ENCODE measurements at regions not wholly inside any gene's neighbourhood (a gene's known extent, or its start where the extent isn't known, plus 50 kb on each side); places are given as distances from the start of the nearest gene placed in this dataset.

DNA sequence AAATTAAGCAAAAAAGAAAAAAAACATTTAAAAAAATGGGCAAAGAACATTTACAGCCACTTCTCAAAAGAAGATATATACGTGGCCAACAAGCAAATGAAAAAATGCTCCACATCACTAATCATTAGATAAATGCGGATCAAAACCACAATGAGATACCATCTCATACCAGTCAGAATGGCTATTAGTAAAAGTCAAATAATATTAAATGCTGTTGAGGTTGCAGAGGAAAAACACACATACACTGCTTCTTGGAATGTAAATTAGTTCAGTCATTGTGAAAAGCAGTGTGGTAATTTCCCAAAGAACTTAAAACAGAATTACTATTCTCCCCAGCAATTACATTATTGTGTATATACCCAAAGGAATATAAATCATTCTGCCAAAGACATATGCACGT lies 1189.0 kb downstream of the PCDH18 start:
- no peak for ATAC-seq
- Mint-ChIP-seq H3K9me3 (peaks cover 15% of the 10 kb centered on the region), H3K27ac (no peak overlapping the region), H3K4me1 (no peaks in the 10 kb centered on the region), H3K36me3 (no peaks in the 10 kb centered on the region), H3K4me3 (no peak overlapping the region)
- no peak for DNase-seq (ENCODE audit: low spot score in 2 of 2)

GRCh38 chr4:136342666-136343065 lies 1189.6 kb downstream of the PCDH18 start:
- H3K27ac Mint-ChIP-seq = no peak overlapping the region
- peaks cover 18% of the 10 kb centered on the region for H3K9me3 Mint-ChIP-seq
- DNase-seq (ENCODE audit: low spot score in 2 of 2) (no peak), ATAC-seq (no peak)
- no peaks in the 10 kb centered on the region for H3K4me1 Mint-ChIP-seq
- no peak overlapping the region for H3K4me3 Mint-ChIP-seq
- no peaks in the 10 kb centered on the region for H3K36me3 Mint-ChIP-seq

- peaks cover 13% of the 10 kb centered on the region for H3K9me3 Mint-ChIP-seq
- DNase-seq (ENCODE audit: low spot score in 2 of 2) = no peak
- H3K27ac Mint-ChIP-seq = no peak overlapping the region
- H3K4me1 Mint-ChIP-seq = no peaks in the 10 kb centered on the region
- ATAC-seq = no peak
- no peak overlapping the region for H3K4me3 Mint-ChIP-seq
- no peaks in the 10 kb centered on the region for H3K36me3 Mint-ChIP-seq
Observed at GRCh38 chr4:136337216-136337615, 1195.1 kb downstream of the PCDH18 start.

- H3K27ac Mint-ChIP-seq = no peak overlapping the region
- H3K9me3 Mint-ChIP-seq = peaks cover 13% of the 10 kb centered on the region
- peak; percentile 16 for ATAC-seq
- H3K4me1 Mint-ChIP-seq = no peaks in the 10 kb centered on the region
- H3K36me3 Mint-ChIP-seq = no peaks in the 10 kb centered on the region
- H3K4me3 Mint-ChIP-seq = no peak overlapping the region
- no peak for DNase-seq (ENCODE audit: low spot score in 2 of 2)
Observed at GRCh38 chr4:136336479-136336878, 1195.8 kb downstream of the PCDH18 start.

- no peak for ATAC-seq
- H3K27ac Mint-ChIP-seq = no peak overlapping the region
- no peaks in the 10 kb centered on the region for H3K36me3 Mint-ChIP-seq
- no peak for DNase-seq (ENCODE audit: low spot score in 2 of 2)
- no peaks in the 10 kb centered on the region for H3K4me1 Mint-ChIP-seq
- H3K4me3 Mint-ChIP-seq = no peak overlapping the region
- H3K9me3 Mint-ChIP-seq = peaks cover 9% of the 10 kb centered on the region
Observed at GRCh38 chr4:136329042-136329662, 1203.1 kb downstream of the PCDH18 start.

DNA sequence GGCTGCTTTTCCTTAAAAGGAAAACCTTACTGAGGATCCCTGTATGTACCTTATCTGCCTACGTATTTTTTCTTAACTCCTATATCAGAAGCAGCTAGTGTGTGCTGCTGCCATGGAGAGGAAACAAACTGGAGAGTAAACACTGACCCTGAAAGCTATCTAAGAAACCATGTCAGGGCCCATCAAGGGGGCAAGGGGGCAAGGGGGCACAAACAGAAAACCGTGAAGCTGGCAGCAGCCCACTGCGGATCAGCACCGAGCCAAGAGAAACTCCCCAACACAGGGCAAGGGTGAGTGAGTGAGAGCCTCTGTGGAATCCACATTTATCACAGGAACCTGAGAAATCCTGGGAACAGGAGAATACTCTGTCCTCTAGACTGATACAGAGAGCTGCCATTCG lies 1204.2 kb downstream of the PCDH18 start:
- H3K27ac Mint-ChIP-seq = no peak overlapping the region
- H3K9me3 Mint-ChIP-seq = peaks cover 11% of the 10 kb centered on the region
- no peaks in the 10 kb centered on the region for H3K36me3 Mint-ChIP-seq
- ATAC-seq (no peak), DNase-seq (ENCODE audit: low spot score in 2 of 2) (no peak)
- H3K4me3 Mint-ChIP-seq = no peak overlapping the region
- no peaks in the 10 kb centered on the region for H3K4me1 Mint-ChIP-seq

- H3K36me3 Mint-ChIP-seq = no peaks in the 10 kb centered on the region
- ATAC-seq = no peak
- no peak for DNase-seq (ENCODE audit: low spot score in 2 of 2)
- H3K27ac Mint-ChIP-seq = no peak overlapping the region
- H3K4me3 Mint-ChIP-seq = no peak overlapping the region
- H3K4me1 Mint-ChIP-seq = no peaks in the 10 kb centered on the region
- peaks cover 15% of the 10 kb centered on the region for H3K9me3 Mint-ChIP-seq
Observed at GRCh38 chr4:136320465-136320813, 1211.9 kb downstream of the PCDH18 start.

DNA sequence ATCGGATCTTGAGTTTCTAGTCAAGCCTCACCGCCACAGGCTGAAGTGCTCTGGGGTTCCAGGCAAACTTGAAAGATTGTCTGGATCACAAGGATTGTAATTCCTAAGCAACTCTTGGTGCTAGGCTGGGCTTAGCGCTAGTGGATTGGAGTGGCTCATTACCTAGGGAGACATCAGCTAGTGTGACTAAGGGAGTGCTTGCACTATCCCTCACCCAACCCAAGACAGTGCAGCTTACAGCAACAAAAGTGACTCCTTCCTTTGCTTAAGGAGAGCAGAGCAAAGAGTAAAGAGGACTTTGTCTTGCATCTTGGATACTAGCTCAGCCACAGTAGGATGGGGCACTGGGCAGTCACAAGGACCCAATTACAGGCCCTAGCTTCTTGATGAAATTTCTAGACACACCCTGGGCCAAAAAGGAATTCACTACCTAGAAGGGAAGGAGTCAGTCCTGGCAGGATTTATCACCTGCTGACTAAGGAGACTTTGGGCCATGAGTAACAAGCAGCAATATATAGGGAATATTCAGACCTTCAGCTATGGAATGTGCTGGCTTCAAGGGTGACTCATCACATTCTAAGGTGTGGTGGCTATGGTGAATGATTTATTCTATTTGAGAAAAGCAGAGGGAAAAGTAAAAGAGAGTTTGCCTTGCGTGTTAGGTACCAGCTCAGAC lies 1212.4 kb downstream of the PCDH18 start:
- no peak for DNase-seq (ENCODE audit: low spot score in 2 of 2)
- Mint-ChIP-seq H3K4me3 (no peak overlapping the region), H3K36me3 (no peaks in the 10 kb centered on the region), H3K9me3 (peaks cover 15% of the 10 kb centered on the region), H3K4me1 (no peaks in the 10 kb centered on the region), H3K27ac (no peak overlapping the region)
- ATAC-seq = no peak

- Mint-ChIP-seq H3K27ac (no peak overlapping the region), H3K4me1 (no peaks in the 10 kb centered on the region), H3K9me3 (peaks cover 3% of the 10 kb centered on the region), H3K4me3 (no peak overlapping the region), H3K36me3 (no peaks in the 10 kb centered on the region)
- no peak for ATAC-seq
- DNase-seq (ENCODE audit: low spot score in 2 of 2) = no peak
Observed at GRCh38 chr4:136316961-136317360, 1215.3 kb downstream of the PCDH18 start.

DNA sequence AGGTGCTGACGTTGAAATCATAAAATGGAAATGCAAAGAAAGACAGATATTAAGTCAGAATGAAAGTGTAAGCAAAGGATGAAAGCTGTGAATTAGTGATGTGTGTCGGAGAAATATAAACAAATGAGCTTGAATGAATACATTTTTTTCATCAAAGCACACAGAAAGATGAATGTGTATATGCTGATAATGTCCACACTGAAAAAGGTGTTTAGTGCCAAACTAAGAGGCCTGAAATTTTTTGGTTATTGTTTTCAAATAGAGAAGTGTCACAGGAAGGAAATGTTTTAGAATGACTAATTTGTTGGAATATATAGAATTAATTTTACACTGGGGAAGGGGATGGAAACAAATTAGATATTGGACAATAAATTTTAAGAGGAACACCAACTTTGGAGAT lies 1217.6 kb downstream of the PCDH18 start:
- H3K9me3 Mint-ChIP-seq = peaks cover 6% of the 10 kb centered on the region
- no peak overlapping the region for H3K27ac Mint-ChIP-seq
- DNase-seq (ENCODE audit: low spot score in 2 of 2) (no peak), ATAC-seq (no peak)
- H3K4me1 Mint-ChIP-seq = no peaks in the 10 kb centered on the region
- no peaks in the 10 kb centered on the region for H3K36me3 Mint-ChIP-seq
- no peak overlapping the region for H3K4me3 Mint-ChIP-seq

DNA sequence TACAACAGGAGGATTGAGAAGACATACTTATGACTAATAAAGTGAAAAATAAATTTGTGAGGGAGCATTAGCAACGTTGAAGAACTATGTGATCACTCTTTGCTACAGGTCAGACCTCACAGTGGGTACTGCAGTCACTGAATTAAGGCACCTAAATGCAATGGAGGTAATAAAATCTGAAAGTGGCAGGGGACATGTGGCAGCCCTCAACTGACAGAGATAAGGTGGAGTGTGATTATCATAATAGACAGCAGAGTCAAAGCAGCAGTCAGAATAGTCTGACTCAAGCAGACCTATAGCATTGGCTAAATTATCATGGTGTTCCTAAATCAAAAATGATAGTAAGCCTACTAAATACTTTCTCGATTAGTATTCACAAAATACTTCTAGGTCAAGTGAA lies 1220.5 kb downstream of the PCDH18 start:
- Mint-ChIP-seq H3K9me3 (peaks cover 6% of the 10 kb centered on the region), H3K4me3 (no peak overlapping the region), H3K36me3 (no peaks in the 10 kb centered on the region), H3K27ac (no peak overlapping the region), H3K4me1 (no peaks in the 10 kb centered on the region)
- ATAC-seq = no peak
- no peak for DNase-seq (ENCODE audit: low spot score in 2 of 2)

DNA sequence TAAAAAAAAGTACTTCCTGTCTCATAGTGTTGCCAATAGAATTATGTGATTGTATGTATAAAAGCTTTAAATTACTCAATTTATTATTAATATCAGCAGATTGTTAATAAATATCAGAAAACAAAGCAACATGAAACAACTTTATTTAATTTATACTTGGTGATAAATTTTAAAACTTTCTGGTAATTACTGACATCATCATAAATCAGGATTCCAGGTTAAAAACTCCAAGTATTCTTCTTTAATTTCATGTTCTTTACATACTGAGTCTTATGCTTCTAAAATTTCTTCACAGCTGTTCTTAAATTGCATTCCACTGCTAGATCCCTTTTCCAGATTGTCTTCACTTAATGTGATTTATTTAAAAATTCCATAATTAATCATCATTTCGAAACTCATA lies 1224.5 kb downstream of the PCDH18 start:
- Mint-ChIP-seq H3K4me1 (no peaks in the 10 kb centered on the region), H3K36me3 (no peaks in the 10 kb centered on the region)

GRCh38 chr4:136306361-136306760 lies 1225.9 kb downstream of the PCDH18 start:
- Mint-ChIP-seq H3K4me1 (no peaks in the 10 kb centered on the region), H3K4me3 (no peak overlapping the region), H3K27ac (no peak overlapping the region), H3K9me3 (peaks cover 4% of the 10 kb centered on the region), H3K36me3 (no peaks in the 10 kb centered on the region)
- no peak for ATAC-seq
- DNase-seq (ENCODE audit: low spot score in 2 of 2) = no peak

More for the DNA sequence above, 1224.5 kb downstream of the PCDH18 start:
- H3K9me3 Mint-ChIP-seq = peaks cover 6% of the 10 kb centered on the region
- H3K4me3 Mint-ChIP-seq = no peak overlapping the region
- no peak overlapping the region for H3K27ac Mint-ChIP-seq
- ATAC-seq = no peak
- DNase-seq (ENCODE audit: low spot score in 2 of 2) = no peak

DNA sequence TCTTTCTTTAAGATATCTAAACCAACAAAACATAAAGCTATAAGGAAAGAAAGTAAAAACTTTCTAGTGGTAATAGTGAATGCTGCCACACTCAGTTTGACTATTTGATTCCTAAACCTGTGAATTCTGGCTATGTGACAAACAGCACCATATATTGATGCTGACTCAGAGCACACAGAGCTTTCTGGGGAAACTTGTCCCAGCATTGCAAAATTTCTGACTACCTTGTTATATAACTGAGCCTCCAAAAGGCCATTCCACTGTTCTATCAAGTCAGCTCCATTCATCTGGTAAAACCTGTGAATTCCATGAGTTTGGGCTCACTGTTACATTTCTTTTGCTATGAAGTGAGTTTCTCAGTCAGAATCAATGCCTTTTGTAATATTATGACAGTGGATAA lies 1229.7 kb downstream of the PCDH18 start:
- no peak for ATAC-seq
- Mint-ChIP-seq H3K36me3 (no peaks in the 10 kb centered on the region), H3K9me3 (peaks cover 2% of the 10 kb centered on the region), H3K27ac (no peak overlapping the region), H3K4me3 (no peak overlapping the region), H3K4me1 (no peaks in the 10 kb centered on the region)
- no peak for DNase-seq (ENCODE audit: low spot score in 2 of 2)

DNA sequence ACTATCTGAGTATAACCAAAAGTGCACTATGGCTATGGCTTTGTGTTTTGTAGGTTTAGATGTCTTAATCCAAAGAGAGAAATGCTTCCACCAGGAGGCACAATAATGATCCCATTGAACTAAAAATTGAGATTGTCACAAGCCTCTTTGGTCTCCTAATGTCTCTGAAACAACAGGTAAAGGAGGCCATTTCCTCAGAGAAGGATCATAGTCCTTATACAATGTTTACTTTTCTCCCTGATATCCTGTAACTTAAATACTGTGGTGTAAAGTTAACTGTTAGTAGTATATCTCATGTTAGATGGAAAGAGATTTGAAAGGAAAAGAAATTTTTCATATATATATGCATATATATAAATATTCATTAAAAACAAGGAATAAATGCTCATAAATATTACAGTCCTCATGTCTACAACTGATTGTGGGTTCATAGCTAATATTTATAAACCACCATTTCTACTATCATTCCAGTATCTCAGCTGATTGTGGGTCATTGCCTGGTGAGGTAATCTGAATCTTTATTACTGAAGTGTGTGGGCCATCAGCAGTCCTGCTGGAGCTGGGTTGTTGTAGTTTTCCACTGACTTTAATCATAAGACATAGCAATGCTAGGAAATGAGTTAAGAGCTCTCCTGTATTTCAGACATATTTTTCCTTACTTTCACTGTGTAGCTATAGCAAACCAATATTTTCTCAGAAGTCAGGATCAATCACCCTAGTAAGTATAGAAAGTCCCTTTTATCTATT lies 1230.4 kb downstream of the PCDH18 start:
- Mint-ChIP-seq H3K4me3 (no peak overlapping the region), H3K4me1 (no peaks in the 10 kb centered on the region), H3K36me3 (no peaks in the 10 kb centered on the region), H3K9me3 (peaks cover 2% of the 10 kb centered on the region), H3K27ac (no peak overlapping the region)
- ATAC-seq (no peak), DNase-seq (ENCODE audit: low spot score in 2 of 2) (no peak)

- Mint-ChIP-seq H3K4me1 (no peaks in the 10 kb centered on the region), H3K27ac (no peak overlapping the region), H3K36me3 (no peaks in the 10 kb centered on the region), H3K4me3 (no peak overlapping the region), H3K9me3 (peaks cover 16% of the 10 kb centered on the region)
- DNase-seq (ENCODE audit: low spot score in 2 of 2) (no peak), ATAC-seq (no peak)
Observed at GRCh38 chr4:136283977-136284376, 1248.3 kb downstream of the PCDH18 start.

All from stimulated activated effector memory CD8-positive, alpha-beta T cell treated with anti-CD3 and anti-CD28 coated beads, Interleukin-12 subunit alpha, Interleukin-12 subunit beta, amount 100 ng/mL, for 72 hours (primary cell).